ENCODE measurements at regions not wholly inside any gene's neighbourhood (a gene's known extent, or its start where the extent isn't known, plus 50 kb on each side); places are given as distances from the start of the nearest gene placed in this dataset.
A peak's percentile ranks its signal among the peaks of the same experiment; 100 is the strongest.

DNA sequence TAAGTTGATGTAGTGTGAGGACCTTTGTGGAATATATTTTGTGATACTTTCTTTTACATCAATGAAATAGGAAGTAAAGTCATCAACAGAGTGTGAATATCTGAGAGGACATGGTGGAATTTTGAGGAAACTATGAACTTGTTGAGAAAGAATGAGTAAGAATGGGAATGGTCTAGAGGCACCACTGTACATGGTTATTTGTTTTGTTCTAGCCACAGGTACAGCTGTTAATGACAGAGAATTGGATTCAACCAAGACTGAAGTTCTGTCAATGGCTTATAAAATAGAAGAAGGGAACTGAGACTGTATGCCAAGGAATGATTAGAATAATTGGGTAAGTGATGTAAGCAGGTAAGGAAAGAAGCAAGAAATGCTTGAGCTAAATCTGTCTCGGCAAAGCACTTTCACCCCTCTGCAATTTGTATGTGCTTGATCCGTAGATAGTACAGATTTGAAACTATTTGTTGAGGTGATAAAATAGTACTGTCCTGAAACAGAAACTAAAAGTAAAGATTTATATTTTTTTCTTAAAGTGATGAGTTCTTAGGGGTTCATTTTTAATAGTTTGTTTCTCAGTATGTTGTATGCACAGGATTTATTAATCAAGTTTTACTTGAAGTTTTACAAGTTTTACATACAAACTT, 468.8 kb upstream of the SMC2 start:
- no peak for DNase-seq

DNA sequence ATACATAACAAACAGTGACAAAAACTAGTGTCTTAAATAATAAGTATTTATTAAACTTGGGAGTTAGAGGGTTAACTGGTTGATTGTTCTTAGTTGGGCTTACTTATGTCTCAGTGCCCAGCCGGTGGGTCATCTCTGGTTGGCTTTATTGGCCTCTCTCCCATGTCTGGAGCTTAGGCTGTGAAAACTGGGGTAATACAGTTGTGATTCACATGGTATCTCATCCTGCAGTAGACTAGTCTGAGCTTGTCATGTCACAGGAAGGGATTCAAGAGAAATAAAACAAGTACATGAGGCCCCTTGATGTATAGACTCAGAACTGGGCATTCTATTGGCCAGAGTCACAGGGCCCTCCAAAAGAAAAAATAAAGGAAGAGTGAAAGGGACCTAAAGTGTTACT, 466.4 kb upstream of the SMC2 start:
- no peak for DNase-seq

DNA sequence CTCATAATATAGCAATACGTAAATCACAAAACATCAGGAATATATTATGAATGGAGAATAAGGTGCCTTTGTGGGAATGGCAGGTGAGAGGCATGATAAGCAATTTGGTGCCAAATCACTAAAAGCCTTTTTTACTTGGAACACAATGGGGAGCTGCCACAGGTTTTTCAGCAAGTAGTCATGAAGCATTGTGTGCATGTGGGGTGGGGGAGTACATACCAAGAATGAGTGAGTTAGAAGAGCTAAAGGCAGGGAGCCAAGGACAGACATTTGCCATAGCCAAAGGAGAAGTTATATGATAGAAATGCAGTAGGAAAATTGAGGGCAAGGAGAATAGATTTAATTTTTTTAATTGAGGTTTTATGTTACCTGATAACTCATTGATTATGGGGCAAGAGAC, 445.0 kb upstream of the SMC2 start:
- DNase-seq, result no peak

DNA sequence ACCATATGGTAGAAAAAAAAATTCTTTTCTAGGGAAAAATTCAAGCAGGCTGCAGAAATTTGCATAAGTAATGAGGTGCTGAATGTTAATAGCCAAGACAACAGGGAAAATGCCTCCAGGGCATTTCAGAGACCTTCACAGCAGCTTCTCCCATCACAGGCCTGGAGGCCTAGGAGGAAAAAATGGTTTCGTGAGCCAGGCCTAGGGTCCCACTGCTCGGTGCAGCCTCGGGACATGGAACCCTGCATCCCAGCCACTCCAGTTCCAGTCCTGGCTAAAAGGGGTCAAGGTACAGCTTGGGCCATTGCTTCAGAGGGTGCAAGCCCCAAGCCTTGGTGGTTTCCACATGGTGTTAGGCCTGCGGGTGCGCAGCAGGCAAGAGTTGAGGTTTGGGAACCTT, 436.0 kb upstream of the SMC2 start:
- no peak for DNase-seq

DNA sequence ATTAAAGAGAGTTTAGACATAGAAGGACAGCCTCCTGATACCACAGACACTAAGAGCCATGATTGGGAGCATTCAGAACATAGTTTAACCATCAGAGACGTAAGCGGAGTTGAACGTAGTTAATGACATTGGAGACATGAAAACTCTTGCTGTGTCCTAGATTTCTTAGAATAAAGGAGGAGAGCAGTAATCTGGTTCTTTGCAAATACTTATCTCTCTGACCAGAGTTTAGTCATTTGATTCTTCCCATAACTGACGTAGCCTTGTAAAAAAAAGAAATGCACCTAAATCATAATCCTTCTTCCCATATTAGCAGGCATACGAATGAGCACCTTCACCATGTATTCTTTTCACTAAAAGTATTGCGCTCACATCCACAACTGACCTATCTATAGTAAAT, 433.3 kb upstream of the SMC2 start:
- DNase-seq, result no peak

DNA sequence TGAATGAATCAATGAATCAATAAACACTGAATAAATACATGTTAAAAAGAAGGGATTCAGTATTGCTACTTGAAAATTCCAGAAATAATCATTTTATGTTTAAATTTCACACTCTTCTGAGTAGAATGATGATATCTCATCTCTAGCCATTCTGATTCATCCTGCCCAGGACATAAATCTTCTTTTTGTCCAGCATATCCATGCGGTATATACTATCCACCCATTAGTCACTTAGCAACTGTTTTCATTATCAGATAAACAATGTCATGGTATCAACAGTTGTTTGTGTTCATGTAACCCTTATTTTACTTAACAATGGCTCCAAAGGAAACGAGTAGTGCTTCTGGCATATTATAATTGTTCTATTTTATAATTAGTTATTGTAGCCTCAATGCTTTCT, 432.4 kb upstream of the SMC2 start:
- DNase-seq, result no peak

DNA sequence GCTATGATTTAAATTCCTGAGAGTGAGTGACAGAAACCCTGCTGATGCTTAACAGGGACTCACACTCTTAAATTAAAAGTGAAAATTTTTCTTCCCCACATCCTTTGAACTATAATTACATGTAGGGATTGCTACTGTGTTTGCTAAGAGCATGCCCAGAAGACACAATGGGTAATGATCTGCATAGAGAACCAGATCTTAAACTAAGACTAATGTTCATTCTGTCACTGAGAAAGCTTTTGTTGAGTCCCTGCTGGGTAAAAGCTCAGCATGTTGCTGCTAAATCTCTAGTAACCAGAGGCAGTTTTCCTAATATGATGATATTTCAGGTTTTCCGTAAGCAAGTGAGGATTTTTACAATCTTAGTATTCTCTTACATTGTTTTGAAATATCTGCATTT, 424.8 kb upstream of the SMC2 start:
- no peak for DNase-seq

DNA sequence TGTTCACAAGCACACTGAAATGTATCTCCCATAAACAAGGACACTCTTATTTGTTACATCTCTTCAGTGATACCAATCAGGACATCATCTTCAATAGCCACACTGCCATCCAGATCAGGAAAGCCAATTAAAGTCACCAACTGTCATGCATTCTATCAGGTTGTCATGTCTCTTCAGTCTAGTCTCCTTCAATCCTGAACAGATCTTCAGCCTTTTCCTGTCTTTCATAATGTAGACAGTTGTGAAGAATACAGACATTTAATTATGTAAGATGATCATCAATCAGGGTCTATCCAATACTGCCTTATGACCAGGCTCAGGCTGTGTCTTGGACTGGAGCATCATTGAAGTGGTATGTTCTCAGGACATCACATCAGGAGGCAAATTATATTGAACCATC, 419.8 kb upstream of the SMC2 start:
- no peak for DNase-seq

DNA sequence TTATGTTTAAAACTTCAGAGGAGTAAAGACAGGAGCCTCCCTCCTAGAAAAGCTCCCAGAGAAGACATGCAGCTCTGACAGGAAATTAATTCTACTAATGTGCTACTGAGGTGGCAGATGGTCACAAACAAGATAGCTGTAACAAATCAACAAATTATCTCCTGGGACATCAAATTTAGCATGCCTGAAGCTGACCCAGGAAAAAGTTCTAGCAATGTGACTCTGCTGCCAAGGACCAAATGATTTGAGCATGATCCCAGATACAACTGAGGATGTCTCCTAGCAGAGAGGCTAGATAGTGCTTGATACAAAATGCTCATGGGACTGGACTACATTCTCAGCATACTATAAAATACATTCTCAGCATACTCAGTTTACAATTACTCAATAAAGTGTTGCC, 413.5 kb upstream of the SMC2 start:
- DNase-seq, result peak; percentile 12 to 32 (median 14)

DNA sequence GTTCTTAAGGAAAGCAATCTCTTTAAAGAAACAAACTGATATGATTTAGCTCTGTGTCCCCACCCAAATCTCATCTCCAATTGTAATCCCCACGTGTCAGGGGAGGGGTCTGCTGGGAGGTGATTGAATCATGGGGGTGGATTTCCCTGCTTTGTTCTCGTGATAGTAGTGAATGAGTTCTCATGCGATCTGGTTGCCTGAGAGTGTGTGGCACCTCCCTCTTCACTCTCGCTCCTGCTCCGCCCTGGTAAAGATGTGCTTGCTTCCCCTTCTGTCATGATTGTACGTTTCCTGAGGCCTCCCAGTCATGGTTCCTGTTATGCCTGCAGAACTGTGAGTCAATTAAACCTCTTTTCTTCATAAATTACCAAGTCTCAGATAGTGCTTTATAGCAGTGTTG, 412.7 kb upstream of the SMC2 start:
- DNase-seq, result no peak

DNA sequence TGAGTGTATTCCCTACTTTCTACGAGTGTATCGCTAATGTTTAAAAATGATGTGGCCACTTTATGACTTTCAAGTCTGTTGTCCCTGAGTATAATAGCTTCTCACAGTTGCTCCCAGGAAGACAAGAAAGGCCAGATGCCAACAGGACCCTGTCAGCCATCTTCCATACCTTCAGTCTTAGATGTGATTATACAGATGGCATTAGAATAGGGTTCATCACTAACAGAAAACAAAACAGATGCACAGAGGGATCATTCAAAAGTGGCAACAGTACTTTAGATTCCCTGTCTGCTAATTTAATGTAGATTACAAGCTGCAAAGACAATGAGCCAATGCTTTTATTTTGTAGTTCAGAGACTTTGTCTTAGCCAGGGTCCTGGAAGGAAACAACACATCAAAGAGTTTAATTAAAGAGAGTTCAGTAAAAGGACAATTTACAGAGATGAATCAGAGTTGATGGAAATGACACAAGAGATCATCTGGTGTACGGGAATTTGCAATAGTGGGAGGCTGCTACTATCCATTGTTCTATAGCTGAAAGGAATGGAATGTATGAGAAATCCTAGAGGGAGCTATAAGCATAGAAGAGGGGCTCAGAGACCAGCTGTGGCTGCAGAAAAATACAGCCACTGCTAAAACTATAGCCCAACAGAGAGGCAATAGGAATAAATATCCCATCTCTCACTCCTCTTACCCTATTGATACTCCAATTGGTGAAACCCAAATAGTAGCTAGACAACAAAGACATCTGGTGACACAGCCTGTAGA, 393.7 kb upstream of the SMC2 start:
- no peak for DNase-seq

DNA sequence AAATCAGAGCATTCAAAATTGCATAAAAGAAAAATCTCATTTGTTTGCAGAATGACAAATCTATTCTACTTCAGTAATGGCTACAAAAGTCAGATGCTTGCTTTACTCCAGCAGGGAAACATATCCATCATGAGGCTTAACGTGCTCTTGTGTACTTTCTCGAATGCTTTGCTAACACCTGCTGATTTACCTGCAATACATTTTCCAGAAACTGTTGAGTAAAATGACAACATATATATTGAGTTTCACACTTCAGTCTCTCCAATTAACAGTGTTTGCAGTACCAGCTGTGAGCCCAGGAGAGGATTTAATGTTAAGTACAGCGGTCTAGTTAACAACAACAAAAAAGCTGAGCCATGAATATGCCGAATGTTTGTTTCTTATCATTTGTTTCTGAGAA, 391.5 kb upstream of the SMC2 start:
- DNase-seq, result no peak

DNA sequence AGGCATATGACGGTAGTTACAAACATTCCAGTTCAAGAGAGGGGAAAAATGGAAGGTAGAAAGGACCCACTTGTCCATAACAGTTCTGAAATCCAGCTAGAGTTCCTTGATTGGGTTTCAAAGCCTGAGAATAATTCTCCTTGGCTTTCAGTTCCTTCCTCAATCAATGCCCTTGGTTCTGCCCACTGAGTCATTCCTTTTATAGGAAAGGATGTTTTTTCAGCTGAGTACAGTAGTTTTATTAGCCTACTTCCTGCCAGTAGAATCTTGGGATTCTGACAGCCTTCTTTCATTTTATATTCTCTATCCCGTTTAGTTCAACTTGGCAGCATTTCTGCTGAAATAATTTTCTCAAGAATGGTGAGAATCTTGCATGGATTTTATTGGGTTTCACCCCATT, 386.9 kb upstream of the SMC2 start:
- no peak for DNase-seq

DNA sequence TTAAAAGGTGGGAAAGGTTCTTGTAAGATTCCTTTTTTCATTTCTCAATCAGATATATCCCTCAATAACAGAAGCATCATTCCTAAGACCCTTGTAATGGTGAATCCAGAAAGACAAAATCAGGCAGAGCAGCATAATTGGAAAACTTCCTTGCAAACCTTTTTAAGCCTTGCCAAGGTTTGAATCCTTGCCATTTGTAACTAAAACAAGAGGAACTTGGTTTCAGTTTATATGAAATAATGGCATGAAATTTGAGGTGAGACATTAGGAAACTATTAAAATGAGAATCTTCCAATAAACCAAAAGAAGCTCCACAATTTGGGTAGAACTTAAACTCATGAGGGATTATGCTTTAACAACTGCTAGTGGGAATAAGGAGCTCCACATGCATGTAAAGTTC, 384.7 kb upstream of the SMC2 start:
- peak in 2 of 3 donors; percentile 61 to 79 for DNase-seq

DNA sequence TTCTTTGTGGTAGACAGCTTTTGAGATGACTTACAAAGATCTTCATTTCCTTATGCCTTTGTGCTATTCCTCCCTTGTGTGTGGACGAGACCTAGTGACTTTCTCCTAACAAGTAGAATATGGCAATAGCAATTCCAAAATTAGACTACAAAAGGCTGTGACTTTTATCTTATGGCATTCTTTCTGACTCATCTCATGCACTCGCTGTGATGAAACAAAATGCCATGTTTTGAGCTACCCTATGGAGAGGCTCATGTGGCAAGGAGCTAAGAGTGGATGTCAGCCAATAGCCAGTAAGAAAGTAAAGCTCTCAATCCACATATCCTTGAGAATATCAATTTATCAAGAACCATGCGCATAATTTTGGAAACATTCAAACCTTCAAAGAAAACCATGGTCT, 380.5 kb upstream of the SMC2 start:
- DNase-seq, result no peak

DNA sequence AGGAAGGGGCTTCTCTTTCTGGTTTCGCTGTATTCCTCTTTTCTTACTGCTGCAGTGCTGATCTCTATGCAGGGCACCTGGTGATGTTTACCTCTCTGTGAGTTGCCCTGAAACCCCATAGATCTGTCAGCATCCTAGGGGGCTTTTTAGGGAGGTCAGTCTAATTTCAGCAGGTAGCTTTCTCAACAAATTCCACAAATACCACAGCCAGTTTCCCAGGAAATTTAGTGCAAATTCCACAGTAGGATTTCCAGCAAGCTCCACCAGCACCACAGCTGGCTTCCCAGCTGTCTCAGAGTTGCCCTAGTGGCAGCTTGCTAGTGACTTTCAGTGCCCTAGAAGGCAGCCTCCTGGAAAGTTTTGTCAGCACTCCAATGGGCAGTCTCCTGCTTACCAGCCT, 379.1 kb upstream of the SMC2 start:
- no peak for DNase-seq

DNA sequence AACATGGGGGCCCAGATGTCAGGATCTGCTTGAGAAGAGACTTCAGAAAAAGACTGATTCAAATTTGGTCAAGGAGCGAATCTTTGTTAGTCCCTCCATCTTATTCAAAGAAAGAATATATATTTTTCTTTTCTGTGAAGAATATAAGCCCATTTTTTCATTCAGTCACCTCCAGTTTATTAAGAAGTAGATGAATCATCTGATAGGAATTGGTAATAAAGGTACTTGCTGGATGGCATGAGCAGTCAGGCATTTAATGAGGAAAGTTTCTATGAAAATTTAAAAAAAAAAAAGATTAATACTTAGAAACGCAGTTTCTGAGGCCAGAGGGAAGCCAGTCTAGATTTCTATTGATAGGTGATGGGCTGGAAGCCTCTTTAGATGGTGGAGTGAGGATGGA, 373.1 kb upstream of the SMC2 start:
- no peak for DNase-seq

DNA sequence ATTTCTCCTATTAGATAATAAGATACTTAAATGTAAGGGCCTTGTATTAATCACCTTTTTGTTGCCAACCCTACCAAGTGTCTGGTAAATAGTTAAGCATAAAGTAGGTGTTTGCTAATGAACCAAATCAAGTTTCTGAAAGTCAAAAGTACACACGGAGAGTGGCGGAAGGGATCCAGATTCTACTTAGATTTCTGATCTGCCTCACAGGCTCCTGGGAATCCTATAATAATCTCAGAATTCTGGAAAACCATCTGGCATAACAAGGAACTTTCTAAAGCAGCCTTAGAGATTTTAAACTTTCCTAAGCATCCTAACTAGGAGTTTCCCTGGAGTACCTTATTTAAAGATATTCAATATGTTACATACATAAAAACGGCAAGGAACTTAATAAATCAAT, 363.2 kb upstream of the SMC2 start:
- DNase-seq, result peak in 1 of 3 donors; percentile 53

DNA sequence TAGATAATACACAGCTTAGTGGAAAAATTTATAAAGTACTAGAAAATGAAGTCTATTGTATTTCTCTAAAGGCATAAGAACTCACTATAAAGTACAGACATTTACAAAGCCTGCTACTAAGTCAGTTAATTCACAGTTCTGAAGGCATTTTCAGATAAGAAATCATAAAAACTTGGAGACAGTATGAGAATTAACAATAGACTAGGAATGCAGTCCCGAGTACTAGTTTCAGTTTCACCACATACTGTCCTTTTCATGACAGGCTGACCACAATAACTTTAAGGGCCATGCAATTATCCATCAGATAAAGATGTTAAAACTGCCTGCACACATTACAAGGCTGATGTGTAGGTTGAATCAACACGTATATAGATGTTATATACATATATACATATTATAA, 362.6 kb upstream of the SMC2 start:
- DNase-seq, result peak in 1 of 3 donors; percentile 29

DNA sequence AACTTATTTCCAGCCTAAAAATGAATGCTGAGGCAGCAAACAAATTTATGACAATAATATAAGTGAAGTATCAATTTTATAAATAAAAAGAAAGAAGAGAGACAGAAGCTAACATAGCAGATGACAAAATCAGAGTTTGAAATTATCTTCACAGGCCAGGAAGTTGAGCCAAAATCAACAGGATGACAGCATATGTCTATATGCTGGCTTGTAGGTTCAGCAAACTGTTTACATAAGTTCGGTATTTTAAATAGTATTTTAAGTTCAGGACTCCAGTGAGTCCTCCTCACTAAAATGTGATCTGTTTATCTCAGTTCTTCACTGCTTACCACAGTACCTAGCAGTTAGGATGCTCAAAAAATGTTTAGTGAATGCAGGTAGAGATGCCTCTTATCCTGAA, 359.6 kb upstream of the SMC2 start:
- peak in 1 of 3 donors; percentile 36 for DNase-seq

DNA sequence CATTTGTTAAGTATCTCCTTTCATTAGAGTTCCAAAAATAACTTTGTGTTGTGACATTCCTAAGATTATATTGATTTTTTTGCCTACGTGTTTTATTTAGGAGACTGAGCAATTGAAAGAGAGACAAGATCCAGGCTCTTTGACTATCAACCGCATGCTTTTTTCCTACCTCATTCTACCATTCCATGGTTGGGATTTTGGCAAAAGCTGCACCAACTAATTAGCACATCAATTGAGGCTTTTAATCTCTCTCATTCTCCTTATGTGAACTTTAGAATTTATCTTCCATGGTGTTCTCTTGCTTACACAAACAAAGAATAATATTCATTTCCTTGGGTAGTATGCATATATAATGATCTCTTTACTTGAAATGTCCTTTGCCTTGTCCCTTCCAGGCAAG, 338.7 kb upstream of the SMC2 start:
- DNase-seq, result no peak

DNA sequence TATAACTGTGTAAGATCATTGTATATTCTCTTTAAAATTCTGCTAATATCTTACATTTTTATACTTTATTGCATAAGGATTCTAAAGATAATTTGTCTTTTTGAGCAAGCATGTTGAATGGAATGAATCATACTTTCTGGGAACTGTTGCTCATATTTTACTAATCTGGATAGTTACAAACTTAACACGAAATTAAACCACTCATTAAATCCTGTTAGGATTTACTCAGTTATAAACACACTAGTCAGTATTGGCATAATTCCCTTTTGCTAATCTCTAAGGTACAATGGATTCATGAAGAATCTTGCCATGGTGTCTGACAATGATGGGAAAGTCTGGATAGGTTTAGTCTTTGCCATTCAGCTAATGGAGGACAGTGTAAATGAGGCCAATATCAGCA, 338.1 kb upstream of the SMC2 start:
- DNase-seq, result no peak

DNA sequence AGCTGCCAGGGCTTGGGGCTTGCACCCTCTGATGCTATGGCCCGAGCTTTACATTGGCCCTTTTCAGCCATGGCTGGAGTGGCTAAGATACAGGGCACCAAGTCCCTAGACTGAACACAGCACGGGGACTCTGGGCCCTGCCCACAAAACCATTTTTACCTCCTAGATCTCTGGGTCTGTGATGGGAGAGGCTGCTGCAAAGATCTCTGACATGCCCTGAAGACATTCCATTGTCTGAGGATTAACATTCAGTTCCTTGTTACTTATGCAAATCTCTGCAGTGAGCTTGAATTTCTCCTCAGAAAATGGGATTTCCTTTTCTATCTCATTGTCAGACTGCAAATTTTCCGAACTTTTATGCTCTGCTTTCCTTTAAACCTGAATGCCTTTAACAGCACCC, 337.0 kb upstream of the SMC2 start:
- no peak for DNase-seq

DNA sequence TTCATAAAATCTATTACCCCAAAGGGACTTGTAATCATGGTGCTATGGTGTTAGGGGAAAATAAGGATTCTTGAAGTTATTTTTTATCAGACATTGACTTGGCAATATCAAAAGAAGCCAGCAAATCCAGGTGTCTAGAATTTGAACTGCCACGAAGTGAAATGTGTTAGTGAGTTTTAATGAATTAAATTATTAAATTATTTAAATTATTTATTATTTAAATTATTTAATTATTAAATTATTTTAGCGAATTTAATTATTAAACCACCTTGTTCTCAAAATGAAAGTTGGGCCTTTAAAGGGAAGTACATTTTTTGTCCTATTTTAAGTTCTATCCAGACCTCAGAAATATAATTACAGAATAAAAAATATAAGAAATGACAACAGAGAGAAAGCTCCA, 332.6 kb upstream of the SMC2 start:
- DNase-seq, result no peak

Measured in muscle of back (tissue), 3 donors.